VCaP (cell line): ENCODE measurements at regions not wholly inside any gene's neighbourhood (a gene's known extent, or its start where the extent isn't known, plus 50 kb on each side); places are given as distances from the start of the nearest gene placed in this dataset.

Experiments
- H3K27ac ChIP-seq: fragments of 450-650 bp; 2 replicates; pipeline ENCODE4 v1.5.1; 2017
- CTCF ChIP-seq: fragments of 450-650 bp; conservative IDR thresholded peaks from 2 replicates; pipeline ENCODE4 v1.5.1; 2017; ENCODE audit warnings: mild to moderate bottlenecking, moderate library complexity

- H3K27ac ChIP-seq = no peak overlapping the region
- TF ChIP-seq CTCF = no peak
Observed at GRCh38 chr1:2893473-2894120, 92.1 kb upstream of the TTC34 start.

- H3K27ac ChIP-seq = no peak overlapping the region
- TF ChIP-seq CTCF = no peak
Observed at GRCh38 chr1:2894381-2895041, 93.0 kb upstream of the TTC34 start.

GRCh38 chr1:2896824-2897223, 95.3 kb upstream of the TTC34 start:
- TF ChIP-seq CTCF = no peak
- H3K27ac ChIP-seq = no peak overlapping the region

- no peak overlapping the region for H3K27ac ChIP-seq
- no peak for TF ChIP-seq CTCF
Observed at GRCh38 chr1:2903226-2903625, 101.7 kb upstream of the TTC34 start.

- no peak for TF ChIP-seq CTCF
- H3K27ac ChIP-seq = no peak overlapping the region
Observed at GRCh38 chr1:2904191-2904590, 102.7 kb upstream of the TTC34 start.

- TF ChIP-seq CTCF = no peak
- H3K27ac ChIP-seq = no peak overlapping the region
Observed at GRCh38 chr1:2905356-2905755, 103.9 kb upstream of the TTC34 start.

- no peak overlapping the region for H3K27ac ChIP-seq
- no peak for TF ChIP-seq CTCF
Observed at GRCh38 chr1:2906085-2906484, 104.6 kb upstream of the TTC34 start.
